GM12892 (cell line): ENCODE measurements at regions not wholly inside any gene's neighbourhood (a gene's known extent, or its start where the extent isn't known, plus 50 kb on each side); places are given as distances from the start of the nearest gene placed in this dataset.

Experiments
- POLR2A ChIP-seq: IDR thresholded peaks from 2 replicates; pipeline ENCODE4 v1.6.1; 2011; ENCODE audit warnings: low read depth, low read length, control low read depth
- POLR2AphosphoS5 ChIP-seq: IDR thresholded peaks from 2 replicates; pipeline ENCODE4 v1.6.1; 2011; ENCODE audit warnings: low read depth, low read length, control low read depth
- TAF1 ChIP-seq: IDR thresholded peaks from 2 replicates; pipeline ENCODE4 v1.6.1; 2011; ENCODE audit warnings: low read depth, mild to moderate bottlenecking, control low read depth, low read length, borderline replicate concordance

DNA sequence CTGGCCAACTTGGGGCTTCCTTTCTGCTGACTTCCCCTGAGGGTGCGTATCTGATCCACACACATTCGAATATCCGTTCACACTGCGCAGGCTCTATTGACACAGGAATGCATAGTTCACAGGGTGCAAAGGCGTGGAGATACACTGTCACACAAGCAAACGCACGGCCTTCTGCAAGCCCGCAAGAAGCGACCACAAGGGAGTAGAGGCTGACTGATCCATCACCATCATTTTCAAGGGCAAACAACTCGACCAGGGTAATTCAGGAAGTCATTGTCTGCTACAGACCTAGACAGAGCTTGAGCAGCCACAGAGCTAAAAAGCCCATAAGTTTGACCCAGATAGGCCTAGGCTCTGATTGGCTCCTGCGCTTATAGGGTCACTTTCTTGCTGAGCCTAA is 392.3 kb downstream of the MN1 start:
- TF ChIP-seq TAF1: no peak
- no peak for TF ChIP-seq POLR2A
- TF ChIP-seq POLR2AphosphoS5: no peak
